KMS-11 (cell line): ENCODE measurements at regions not wholly inside any gene's neighbourhood (a gene's known extent, or its start where the extent isn't known, plus 50 kb on each side); places are given as distances from the start of the nearest gene placed in this dataset.

Source experiments
- H2AFZ ChIP-seq: fragments of 200-600 bp; sonication (generic); 2 replicates; pipeline ENCODE4 v1.6.1; 2016; ENCODE audit warnings: antibody characterized with exemption, mixed run types, low read depth
- H3K27ac ChIP-seq: fragments of 200-600 bp; sonication (generic); 2 replicates; pipeline ENCODE4 v1.6.1; 2016; ENCODE audit warnings: mild to moderate bottlenecking, mixed run types
- H3K27me3 ChIP-seq: fragments of 200-600 bp; sonication (generic); 2 replicates; pipeline ENCODE4 v1.6.1; 2017; ENCODE audit warnings: mild to moderate bottlenecking, low read depth, mixed run types, moderate library complexity; ENCODE audit not compliant: insufficient read depth
- H3K36me3 ChIP-seq: fragments of 200-600 bp; sonication (generic); 2 replicates; pipeline ENCODE4 v1.6.1; 2017; ENCODE audit warnings: mild to moderate bottlenecking, mixed run types; ENCODE audit not compliant: insufficient read depth
- H3K4me1 ChIP-seq: fragments of 200-600 bp; sonication (generic); 2 replicates; pipeline ENCODE4 v1.6.1; 2016; ENCODE audit warnings: mild to moderate bottlenecking, low read depth, mixed run types; ENCODE audit not compliant: poor library complexity, severe bottlenecking
- H3K4me2 ChIP-seq: fragments of 200-600 bp; sonication (generic); 2 replicates; pipeline ENCODE4 v1.7.0; 2016; ENCODE audit warnings: mild to moderate bottlenecking, mixed run types
- H3K4me3 ChIP-seq: fragments of 200-600 bp; sonication (generic); IDR thresholded peaks from 2 replicates; pipeline ENCODE4 v1.6.1; 2017; ENCODE audit warnings: low read depth, low read length, mixed read lengths; ENCODE audit not compliant: insufficient read depth
- H3K79me2 ChIP-seq: fragments of 200-600 bp; sonication (generic); 2 replicates; pipeline ENCODE4 v1.6.1; 2016; ENCODE audit warnings: low read depth, mixed run types; ENCODE audit not compliant: insufficient read depth
- H3K9ac ChIP-seq: fragments of 200-600 bp; sonication (generic); 2 replicates; pipeline ENCODE4 v1.6.1; 2016; ENCODE audit warnings: mild to moderate bottlenecking, mixed run types
- H4K20me1 ChIP-seq: fragments of 200-600 bp; sonication (generic); 2 replicates; pipeline ENCODE4 v1.6.1; 2016; ENCODE audit warnings: mild to moderate bottlenecking, mixed run types; ENCODE audit not compliant: insufficient read depth
- CTCF ChIP-seq: fragments of 200-600 bp; sonication (generic); conservative IDR thresholded peaks from 2 replicates; pipeline ENCODE4 v1.6.1; 2017; ENCODE audit warnings: low read depth, mild to moderate bottlenecking, antibody characterized with exemption, low read length, moderate library complexity, mixed read lengths

GRCh38 chr4:54852054-54852453 is 194.3 kb downstream of the KIT start:
- Histone ChIP-seq H3K4me3 (no peak overlapping the region), H3K27ac (no peak overlapping the region), H2AFZ (no peak overlapping the region), H4K20me1 (no peaks in the 10 kb centered on the region), H3K9ac (no peak overlapping the region), H3K4me1 (no peaks in the 10 kb centered on the region), H3K79me2 (no peaks in the 10 kb centered on the region), H3K4me2 (no peak overlapping the region), H3K27me3 (no peaks in the 10 kb centered on the region), H3K36me3 (no peaks in the 10 kb centered on the region)
- no peak for TF ChIP-seq CTCF

DNA sequence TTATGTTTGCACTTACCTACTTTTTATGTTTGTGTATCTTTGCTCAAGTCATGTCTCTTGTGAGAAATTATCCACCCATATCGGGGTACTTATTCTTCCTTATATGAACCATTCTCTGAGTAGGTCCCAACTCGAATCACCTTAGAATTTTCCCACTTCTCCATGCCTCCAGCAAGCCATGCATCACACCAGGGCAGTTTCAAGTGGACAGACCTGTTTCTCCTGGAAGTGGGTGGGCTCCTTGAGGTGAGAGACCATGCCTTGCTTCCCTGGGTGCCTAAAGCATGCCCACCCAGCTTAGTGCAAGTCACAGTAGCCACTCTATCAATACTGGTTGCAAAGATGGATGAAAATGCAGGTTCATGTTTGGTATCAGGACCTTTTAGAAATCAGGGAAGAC is 187.2 kb downstream of the KIT start:
- H3K9ac ChIP-seq: no peak overlapping the region
- H4K20me1 ChIP-seq: no peaks in the 10 kb centered on the region
- H3K4me1 ChIP-seq: no peaks in the 10 kb centered on the region
- no peak overlapping the region for H3K27ac ChIP-seq
- no peak overlapping the region for H2AFZ ChIP-seq
- no peak overlapping the region for H3K4me3 ChIP-seq
- no peak for TF ChIP-seq CTCF
- no peak overlapping the region for H3K4me2 ChIP-seq
- H3K27me3 ChIP-seq: no peaks in the 10 kb centered on the region
- H3K79me2 ChIP-seq: no peaks in the 10 kb centered on the region
- H3K36me3 ChIP-seq: no peaks in the 10 kb centered on the region

GRCh38 chr4:54843946-54844345 is 186.2 kb downstream of the KIT start:
- Histone ChIP-seq H3K27me3 (no peaks in the 10 kb centered on the region), H3K9ac (no peak overlapping the region), H3K4me2 (no peak overlapping the region), H4K20me1 (no peaks in the 10 kb centered on the region), H2AFZ (no peak overlapping the region), H3K4me1 (no peaks in the 10 kb centered on the region), H3K36me3 (no peaks in the 10 kb centered on the region), H3K4me3 (no peak overlapping the region), H3K79me2 (no peaks in the 10 kb centered on the region), H3K27ac (no peak overlapping the region)
- no peak for TF ChIP-seq CTCF

- no peak overlapping the region for H2AFZ ChIP-seq
These were observed 185.3 kb downstream of the KIT start for GRCh38 chr4:54843106-54843505.

More at GRCh38 chr4:54843106-54843505, 185.3 kb downstream of the KIT start:
- Histone ChIP-seq H4K20me1 (no peaks in the 10 kb centered on the region), H3K27ac (no peak overlapping the region), H3K4me1 (peaks cover 2% of the 10 kb centered on the region), H3K4me2 (no peak overlapping the region), H3K27me3 (no peaks in the 10 kb centered on the region), H3K4me3 (no peak overlapping the region), H3K36me3 (no peaks in the 10 kb centered on the region), H3K9ac (no peak overlapping the region), H3K79me2 (no peaks in the 10 kb centered on the region)
- no peak for TF ChIP-seq CTCF
